GM12878 (cell line): ENCODE measurements at regions not wholly inside any gene's neighbourhood (a gene's known extent, or its start where the extent isn't known, plus 50 kb on each side); places are given as distances from the start of the nearest gene placed in this dataset.

ENCODE experiments used
- ATAC-seq: fragments of 200-7000 bp; cut with Tn5 transposase; 3 replicates; pipeline ENCODE4 v1.9.1; 2020; ENCODE audit warnings: mild to moderate bottlenecking, moderate library complexity
- BruUV-seq: library from RNA; stranded (reverse); fragments of 400-500 nt; replicated peaks from 2 replicates; lab custom pipeline; 2021; lab: Mats Ljungman, UMichigan
- CTCF ChIA-PET: fragments of 300-600 bp; sonication (Branson Sonifier 250); formaldehyde crosslinking; extraction: SDS; loops from one replicate; lab custom pipeline; 2021; ENCODE audit warnings: inconsistent platforms; lab: Yijun Ruan, JAX
- POLR2A ChIA-PET: fragments of 350-600 bp; formaldehyde crosslinking; extraction: SDS; loops from one replicate; lab custom pipeline; 2021; ENCODE audit warnings: inconsistent platforms; lab: Charles Lee
- RAD21 ChIA-PET: fragments of 300-600 bp; sonication (Branson Sonifier 250); formaldehyde crosslinking; loops from one replicate; lab custom pipeline; 2023; ENCODE audit warnings: antibody characterized with exemption; ENCODE audit not compliant: unreplicated experiment; lab: Charles Lee
- SMC1A ChIA-PET: fragments of 300-600 bp; sonication (Branson Sonifier 250); formaldehyde crosslinking; loops from one replicate; lab custom pipeline; 2023; ENCODE audit not compliant: unreplicated experiment, uncharacterized antibody; lab: Charles Lee
- DNase-seq: peaks from one replicate; pipeline ENCODE4 v3.0.0-alpha.2; 2011; ENCODE audit warnings: low read depth, low spot score
- FAIRE-seq: peaks from 3 replicates; lab custom pipeline; 2011; peaks lifted over from hg19 to GRCh38; lab: Jason Lieb, UNC
- H2AFZ ChIP-seq: 2 replicates; pipeline ENCODE4 v1.6.0; 2011; ENCODE audit warnings: low read depth, low read length, control low read depth; ENCODE audit not compliant: control insufficient read depth
- H3K27ac ChIP-seq: 2 replicates; pipeline ENCODE4 v1.5.1; 2011; ENCODE audit warnings: control low read depth; ENCODE audit not compliant: control insufficient read depth, insufficient read depth
- H3K27me3 ChIP-seq, 2 experiments: replicated peaks in 1 of 2; 2 replicates each; pipeline versions ENCODE4 v1.6.0 to v1.6.1; 2011; ENCODE audit warnings: low read length in 1 of 2; ENCODE audit not compliant: control insufficient read depth in 2 of 2, insufficient read depth in 2 of 2
- H3K36me3 ChIP-seq, 2 experiments: 2 replicates each; pipeline ENCODE4 v1.5.1; 2011; ENCODE audit warnings: low read length in 1 of 2; ENCODE audit not compliant: control insufficient read depth in 2 of 2, insufficient read depth in 2 of 2
- H3K4me1 ChIP-seq: 2 replicates; pipeline ENCODE4 v1.6.1; 2011; ENCODE audit warnings: mild to moderate bottlenecking, low read length, moderate library complexity, mixed read lengths; ENCODE audit not compliant: control insufficient read depth, insufficient read depth
- H3K4me2 ChIP-seq: 2 replicates; pipeline ENCODE4 v1.6.0; 2011; ENCODE audit warnings: control low read depth; ENCODE audit not compliant: control insufficient read depth, insufficient read depth
- H3K4me3 ChIP-seq: fragments of 200-600 bp; sonication (generic); 2 replicates; pipeline ENCODE4 v1.5.1; 2016
- H3K79me2 ChIP-seq: 2 replicates; pipeline ENCODE4 v1.6.0; 2011; ENCODE audit warnings: low read length; ENCODE audit not compliant: control insufficient read depth, insufficient read depth
- H3K9ac ChIP-seq: 2 replicates; pipeline ENCODE4 v1.8.0; 2011; ENCODE audit warnings: low read length, control low read depth, mixed read lengths; ENCODE audit not compliant: control insufficient read depth, insufficient read depth
- H3K9me3 ChIP-seq: replicated peaks from 3 replicates; pipeline ENCODE4 v1.5.1; 2011; ENCODE audit warnings: mild to moderate bottlenecking, low read length; ENCODE audit not compliant: control insufficient read depth, insufficient read depth
- H4K20me1 ChIP-seq: 2 replicates; pipeline ENCODE4 v1.6.0; 2011; ENCODE audit not compliant: control insufficient read depth, insufficient read depth
- EED ChIP-seq: sonication (generic); IDR thresholded peaks from 2 replicates; pipeline ENCODE4 v1.6.1; 2016; ENCODE audit warnings: antibody characterized with exemption, low read depth
- HDAC6 ChIP-seq: fragments of 200-600 bp; sonication (generic); IDR thresholded peaks from one replicate; pipeline ENCODE4 v1.8.0; 2017; ENCODE audit warnings: antibody characterized with exemption; ENCODE audit not compliant: unreplicated experiment
- IRF5 ChIP-seq: fragments of 450-650 bp; IDR thresholded peaks from 2 replicates; pipeline ENCODE4 v1.6.1; 2017; ENCODE audit warnings: borderline replicate concordance
- NRF1 ChIP-seq: conservative IDR thresholded peaks from 2 replicates; pipeline ENCODE4 v1.6.1; 2011; ENCODE audit warnings: mild to moderate bottlenecking, low read depth, low read length, improper control_type of control experiment
- POLR2A ChIP-seq: IDR thresholded peaks from 2 replicates; pipeline ENCODE4 v1.6.1; 2011; ENCODE audit warnings: low read depth, mild to moderate bottlenecking, low read length
- POLR2AphosphoS5 ChIP-seq: IDR thresholded peaks from 2 replicates; pipeline ENCODE4 v1.6.1; 2011; ENCODE audit warnings: mild to moderate bottlenecking, low read length, inconsistent platforms
- RAD21 ChIP-seq: IDR thresholded peaks from 2 replicates; pipeline ENCODE4 v1.6.1; 2011; ENCODE audit warnings: mild to moderate bottlenecking, low read depth, low read length, moderate library complexity; ENCODE audit not compliant: insufficient read depth
- RELA ChIP-seq: fragments of 450-650 bp; IDR thresholded peaks from 2 replicates; pipeline ENCODE4 v1.8.0; 2014; ENCODE audit warnings: borderline replicate concordance; ENCODE audit not compliant: partially characterized antibody
- ZBED1 ChIP-seq: IDR thresholded peaks from 2 replicates; pipeline ENCODE4 v1.6.1; 2016; ENCODE audit warnings: borderline replicate concordance
- ZBTB4 ChIP-seq: fragments of 450-650 bp; formaldehyde crosslinking; IDR thresholded peaks from 2 replicates; pipeline ENCODE4 v1.4.0; 2022; ENCODE audit warnings: mild to moderate bottlenecking, moderate library complexity
- ZNF592 ChIP-seq: fragments of 450-650 bp; IDR thresholded peaks from 2 replicates; pipeline ENCODE4 v1.6.1; 2017; ENCODE audit warnings: mild to moderate bottlenecking, moderate library complexity
- WGBS: methylation state at CpG from one replicate; pipeline ENCODE4 v1.1.6; 2016; ENCODE audit warnings: low lambda C conversion rate; ENCODE audit not compliant: insufficient replicate concordance, insufficient coverage; ENCODE audit errors: missing lambda C conversion rate; 5-methylcytosine and 5-hydroxymethylcytosine counted together
- in situ Hi-C: fragments of 300-500 bp; cut with MboI; formaldehyde crosslinking; loops from 9 replicates; pipeline ENCODE4 v1.14.3; 2018; ENCODE audit warnings: mixed read lengths
- intact Hi-C: fragments of 100-400 bp; cut with micrococcal nuclease; formaldehyde crosslinking; loops from one replicate; pipeline ENCODE4 v1.14.2; 2022; ENCODE audit not compliant: unreplicated experiment

- Histone ChIP-seq H3K9me3 (no peaks in the 10 kb centered on the region), H2AFZ (no peak overlapping the region), H3K36me3 (no peaks in the 10 kb centered on the region), H3K9ac (no peak overlapping the region), H3K4me2 (no peak overlapping the region), H3K27me3 (no peaks in the 10 kb centered on the region), H3K27ac (no peak overlapping the region), H3K4me3 (no peak overlapping the region), H4K20me1 (no peaks in the 10 kb centered on the region), H3K4me1 (no peaks in the 10 kb centered on the region), H3K79me2 (no peaks in the 10 kb centered on the region)
- intact Hi-C loops, result no loop called here
- BruUV-seq, result no TSS peak
- in situ Hi-C loops, result no loop called here
- WGBS, result 7% methylated on average over 2 of the region's 2 CpGs
- ATAC-seq (no peak), DNase-seq (no peak), FAIRE-seq (no peak)
- TF ChIP-seq POLR2AphosphoS5 (no peak), ZBTB4 (CRISPR knock-in tag) (no peak), POLR2A (no peak), HDAC6 (no peak), ZNF592 (no peak), EED (no peak), RELA (no peak), IRF5 (no peak), RAD21 (no peak), NRF1 (no peak), ZBED1 (no peak)
- ChIA-PET RAD21 (no interaction called here), POLR2A (no interaction called here), SMC1A (no interaction called here), CTCF (no interaction called here)
Observed at GRCh38 chr3:83065851-83066460, 1304.5 kb upstream of the GBE1 start.
